IMR-90 (cell line): ENCODE measurements at regions not wholly inside any gene's neighbourhood (a gene's known extent, or its start where the extent isn't known, plus 50 kb on each side); places are given as distances from the start of the nearest gene placed in this dataset.

Experiments
- MXI1 ChIP-seq: IDR thresholded peaks from 2 replicates; pipeline ENCODE4 v1.6.1; 2012; ENCODE audit warnings: low read depth, mild to moderate bottlenecking, low read length, moderate library complexity, borderline replicate concordance
- POLR2A ChIP-seq: IDR thresholded peaks from 2 replicates; pipeline ENCODE4 v1.6.1; 2012; ENCODE audit warnings: mild to moderate bottlenecking, low read depth, low read length
- TF ChIP-seq, protein P1 (sequence below): conservative IDR thresholded peaks from 2 replicates; pipeline ENCODE4 v1.5.1; 2012; ENCODE audit warnings: mild to moderate bottlenecking, low read depth, low read length, improper control_type of control experiment

DNA sequence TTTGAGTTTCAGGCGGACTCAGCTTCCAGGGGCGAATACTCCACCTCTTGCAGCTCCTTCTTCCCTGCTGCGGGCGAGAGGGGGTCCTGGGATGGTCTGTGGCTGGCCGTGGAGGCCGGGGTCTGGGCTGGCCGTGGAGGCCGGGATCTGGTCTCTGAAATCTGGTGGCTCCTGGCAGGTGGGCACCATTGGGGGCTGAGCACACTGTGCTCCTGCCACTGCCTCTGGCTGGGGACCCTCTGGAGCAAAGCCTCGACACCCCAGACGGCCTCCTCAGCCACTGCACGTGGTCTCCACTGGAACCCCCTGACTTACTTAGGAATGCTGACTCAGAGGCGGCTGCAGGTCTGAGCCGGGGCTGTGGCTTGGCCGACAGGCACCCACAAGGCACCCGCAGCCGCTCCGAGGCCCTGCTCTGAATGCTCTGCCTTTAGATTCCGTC lies 100.1 kb upstream of the ALKAL2 start:
- TF ChIP-seq, protein P1, sequence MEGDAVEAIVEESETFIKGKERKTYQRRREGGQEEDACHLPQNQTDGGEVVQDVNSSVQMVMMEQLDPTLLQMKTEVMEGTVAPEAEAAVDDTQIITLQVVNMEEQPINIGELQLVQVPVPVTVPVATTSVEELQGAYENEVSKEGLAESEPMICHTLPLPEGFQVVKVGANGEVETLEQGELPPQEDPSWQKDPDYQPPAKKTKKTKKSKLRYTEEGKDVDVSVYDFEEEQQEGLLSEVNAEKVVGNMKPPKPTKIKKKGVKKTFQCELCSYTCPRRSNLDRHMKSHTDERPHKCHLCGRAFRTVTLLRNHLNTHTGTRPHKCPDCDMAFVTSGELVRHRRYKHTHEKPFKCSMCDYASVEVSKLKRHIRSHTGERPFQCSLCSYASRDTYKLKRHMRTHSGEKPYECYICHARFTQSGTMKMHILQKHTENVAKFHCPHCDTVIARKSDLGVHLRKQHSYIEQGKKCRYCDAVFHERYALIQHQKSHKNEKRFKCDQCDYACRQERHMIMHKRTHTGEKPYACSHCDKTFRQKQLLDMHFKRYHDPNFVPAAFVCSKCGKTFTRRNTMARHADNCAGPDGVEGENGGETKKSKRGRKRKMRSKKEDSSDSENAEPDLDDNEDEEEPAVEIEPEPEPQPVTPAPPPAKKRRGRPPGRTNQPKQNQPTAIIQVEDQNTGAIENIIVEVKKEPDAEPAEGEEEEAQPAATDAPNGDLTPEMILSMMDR = no peak
- TF ChIP-seq MXI1 = no peak
- no peak for TF ChIP-seq POLR2A
